ENCODE measurements at regions not wholly inside any gene's neighbourhood (a gene's known extent, or its start where the extent isn't known, plus 50 kb on each side); places are given as distances from the start of the nearest gene placed in this dataset.
A peak's percentile ranks its signal among the peaks of the same experiment; 100 is the strongest.

GRCh38 chr5:145708169-145708568 is 127.0 kb downstream of the PRELID2 start:
- no peak for DNase-seq

- no peak for DNase-seq
These were observed 130.4 kb downstream of the PRELID2 start for GRCh38 chr5:145704724-145705123.

GRCh38 chr5:145703856-145704255 is 131.3 kb downstream of the PRELID2 start:
- no peak for DNase-seq

GRCh38 chr5:145701404-145701803 is 133.7 kb downstream of the PRELID2 start:
- DNase-seq = no peak

GRCh38 chr5:145699846-145700245 is 135.3 kb downstream of the PRELID2 start:
- DNase-seq = no peak

GRCh38 chr5:145697251-145697990 is 137.7 kb downstream of the PRELID2 start:
- DNase-seq = no peak

DNA sequence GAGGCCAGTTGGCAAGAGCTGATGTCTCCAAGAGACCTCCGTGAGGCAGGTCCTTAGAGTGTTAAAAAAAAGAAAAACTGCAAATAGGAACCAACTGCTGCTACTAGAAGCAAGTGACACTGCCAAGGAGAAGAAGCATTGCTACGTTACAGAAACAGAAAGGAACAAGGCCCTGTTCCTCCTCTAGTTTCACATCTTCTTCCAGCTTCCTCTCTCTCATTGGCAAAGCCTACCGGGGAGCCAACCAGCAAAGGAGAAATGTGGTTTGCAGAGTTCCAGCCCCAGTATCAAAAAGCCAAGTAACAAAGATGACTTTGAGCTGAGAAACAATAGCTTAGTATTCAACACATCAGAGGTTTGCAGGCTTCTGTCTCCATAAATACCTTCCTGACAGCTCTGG is 145.9 kb downstream of the PRELID2 start:
- peak in 10 of 14 donors; percentile 1 to 53 (median 26) for DNase-seq

DNA sequence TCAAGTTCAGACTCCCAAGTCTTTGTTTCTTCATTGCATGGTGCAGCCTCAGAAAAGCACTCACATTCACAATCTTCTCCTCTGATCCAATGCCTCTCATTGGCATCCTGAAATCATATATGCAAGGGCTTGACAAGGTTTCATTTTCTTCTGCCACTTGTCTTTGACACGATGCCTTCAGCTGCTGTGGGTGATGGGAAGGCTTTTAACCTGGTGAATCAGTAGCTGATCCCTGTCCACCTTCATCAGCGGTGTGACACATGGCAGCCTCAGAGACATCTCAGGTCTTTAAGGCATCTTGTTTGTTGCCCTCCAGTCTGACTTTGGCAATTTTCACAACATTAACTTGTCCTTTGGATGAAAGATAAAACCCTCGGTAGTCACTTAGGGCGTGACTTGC is 147.2 kb downstream of the PRELID2 start:
- DNase-seq = no peak

- DNase-seq = no peak
These were observed 149.7 kb downstream of the PRELID2 start for GRCh38 chr5:145685417-145685816.

- no peak for DNase-seq
These were observed 151.7 kb downstream of the PRELID2 start for GRCh38 chr5:145683431-145683830.

- no peak for DNase-seq
These were observed 152.8 kb downstream of the PRELID2 start for GRCh38 chr5:145682197-145682899.

DNA sequence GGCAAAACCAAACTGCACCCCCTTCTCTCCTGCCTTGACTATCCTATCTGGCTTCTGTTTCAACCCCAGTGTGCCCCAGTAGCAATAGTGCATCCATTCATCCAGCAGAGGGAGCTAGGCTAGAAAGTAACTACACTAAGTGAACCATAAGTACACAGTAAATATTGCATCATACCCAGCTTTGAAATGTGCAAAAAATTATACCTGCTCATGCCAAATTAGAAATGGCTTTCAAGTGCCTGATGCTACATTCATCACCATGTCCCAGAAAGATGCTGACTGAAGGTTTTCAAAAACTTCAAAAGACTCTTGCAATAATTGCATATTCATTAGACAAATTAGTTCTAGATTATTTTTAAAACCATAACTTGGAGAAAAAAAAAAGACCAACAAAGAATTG is 153.5 kb downstream of the PRELID2 start:
- peak in 7 of 14 donors; percentile 2 to 13 (median 4) for DNase-seq

GRCh38 chr5:145681216-145681615 is 153.9 kb downstream of the PRELID2 start:
- DNase-seq = no peak

GRCh38 chr5:145680767-145681166 is 154.4 kb downstream of the PRELID2 start:
- no peak for DNase-seq

- DNase-seq = no peak
These were observed 155.0 kb downstream of the PRELID2 start for GRCh38 chr5:145680169-145680568.

- no peak for DNase-seq
These were observed 156.9 kb downstream of the PRELID2 start for GRCh38 chr5:145678255-145678654.

- DNase-seq = no peak
These were observed 161.4 kb downstream of the PRELID2 start for GRCh38 chr5:145673786-145674185.

GRCh38 chr5:145668714-145669113 is 166.4 kb downstream of the PRELID2 start:
- DNase-seq = no peak

- no peak for DNase-seq
These were observed 167.4 kb downstream of the PRELID2 start for GRCh38 chr5:145667742-145668141.

DNA sequence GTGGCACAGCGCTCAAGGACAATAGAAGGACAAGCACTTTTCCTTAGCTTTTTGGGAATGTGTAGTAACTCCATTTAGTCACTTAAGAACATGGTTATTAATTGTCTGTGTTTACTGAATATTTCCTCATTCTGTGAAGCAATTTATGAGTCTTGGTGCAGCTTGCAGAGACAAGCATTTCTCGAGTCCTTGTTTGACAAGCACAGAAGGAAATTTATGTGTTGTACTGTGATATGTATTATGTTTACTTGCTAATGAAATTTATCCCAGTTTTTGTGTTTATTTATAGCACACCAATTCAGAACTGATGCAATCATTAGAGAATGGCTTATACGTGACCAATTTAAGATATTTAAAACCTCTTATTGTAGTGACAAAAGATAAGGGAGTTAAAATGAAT is 168.6 kb downstream of the PRELID2 start:
- DNase-seq = no peak

GRCh38 chr5:145661737-145662485 is 173.2 kb downstream of the PRELID2 start:
- DNase-seq = no peak

DNA sequence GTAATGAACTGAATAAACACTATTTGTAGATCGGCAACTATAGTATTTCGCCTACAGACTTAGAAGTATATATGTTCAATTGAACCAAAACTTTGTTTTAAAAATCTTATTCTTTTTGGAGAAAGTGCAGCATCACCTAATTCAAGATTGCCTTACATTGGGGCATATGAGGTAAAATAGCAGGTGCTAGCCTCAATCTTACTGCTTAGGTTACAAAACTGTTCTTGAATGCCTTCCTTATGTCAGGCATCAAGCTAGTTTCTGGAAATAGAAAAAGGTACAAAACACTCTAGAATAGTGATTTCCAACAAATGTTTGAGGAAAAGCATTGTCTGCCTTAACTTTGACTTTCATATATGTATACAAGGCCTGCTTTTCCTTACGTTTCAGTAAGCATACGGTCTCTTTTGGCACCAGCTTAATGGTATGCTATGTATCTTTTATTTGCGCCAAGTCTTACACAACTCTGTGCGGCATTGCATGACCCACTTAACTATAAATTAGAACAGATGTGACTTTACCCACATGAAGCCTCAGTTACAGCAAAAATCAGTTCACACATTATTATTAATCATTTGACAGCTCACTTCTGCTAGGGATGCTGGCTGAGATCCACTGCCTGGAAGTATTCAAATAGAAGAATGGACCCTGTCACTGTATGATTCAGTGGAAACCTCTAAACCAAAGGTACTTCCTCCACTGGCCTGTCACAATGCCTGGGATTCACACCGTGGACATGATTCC is 174.1 kb downstream of the PRELID2 start:
- DNase-seq = no peak

- no peak for DNase-seq
These were observed 176.7 kb downstream of the PRELID2 start for GRCh38 chr5:145658435-145658834.
